ENCODE measurements at regions not wholly inside any gene's neighbourhood (a gene's known extent, or its start where the extent isn't known, plus 50 kb on each side); places are given as distances from the start of the nearest gene placed in this dataset.
A peak's percentile ranks its signal among the peaks of the same experiment; 100 is the strongest.

GRCh38 chr3:30970183-30970582 is 75.7 kb upstream of the GADL1 start:
- Histone ChIP-seq H3K27ac (no peak overlapping the region), H3K4me3 (no peak overlapping the region), H3K4me2 (no peak overlapping the region), H3K9me3 (no peaks in the 10 kb centered on the region), H3K4me1 (no peaks in the 10 kb centered on the region)
- WGBS (ENCODE audit: missing lambda C conversion rate) = 27% methylated on average over 2 of the region's 2 CpGs
- FAIRE-seq = no peak
- ATAC-seq = no peak; a peak in 1 of 6 replicates
- peak in 1 of 2 experiments; percentile 7 for DNase-seq (ENCODE audit: low read depth in 1 of 2, low spot score in 1 of 2)
- POLR2A ChIA-PET = no interaction called here
- CTCF ChIA-PET = no interaction called here
- TF ChIP-seq CHD4 (IDR thresholded peaks at IDR 0.05; ENCODE audit: borderline replicate concordance) (no peak), ZNF302 (CRISPR knock-in tag; IDR thresholded peaks at IDR 0.05) (no peak), CBX2 (IDR thresholded peaks at IDR 0.05; ENCODE audit: borderline replicate concordance, low read depth) (no peak), ZC3H11A (IDR thresholded peaks at IDR 0.05) (no peak), FOSL2 (IDR thresholded peaks at IDR 0.05) (no peak), FOSL2 (CRISPR knock-in tag; IDR thresholded peaks at IDR 0.05) (no peak), HOXB13 (CRISPR knock-in tag; IDR thresholded peaks at IDR 0.05; ENCODE audit: low read depth) (no peak), MAX (IDR thresholded peaks at IDR 0.05) (no peak), REST (IDR thresholded peaks at IDR 0.05) (no peak), GATA3 (IDR thresholded peaks at IDR 0.05; ENCODE audit: borderline replicate concordance) (no peak), HOXA7 (CRISPR knock-in tag; IDR thresholded peaks at IDR 0.05) (no peak), RNF2 (IDR thresholded peaks at IDR 0.05; ENCODE audit: borderline replicate concordance, low read depth) (no peak), NFE2L2 (conservative IDR thresholded peaks at IDR 0.05; ENCODE audit: low read length) (no peak), SMC3 (IDR thresholded peaks at IDR 0.05) (peak; percentile 35; the same call in 2 of the 3 replicates), CTCF (IDR thresholded peaks at IDR 0.05) (0 out of 3 replicates have a peak, but pooled peaks have one; percentile 15), CBX8 (IDR thresholded peaks at IDR 0.05) (no peak), BHLHE40 (IDR thresholded peaks at IDR 0.05; ENCODE audit: low read depth, low read length) (no peak), RAD21 (conservative IDR thresholded peaks at IDR 0.05 in 1 of 2, IDR thresholded peaks at IDR 0.05 in 1 of 2) (peak; percentile 35 to 36; a peak in 4 of 5 replicates), TFCP2L1 (CRISPR knock-in tag; IDR thresholded peaks at IDR 0.05) (no peak)
- TF ChIP-seq, protein P1, sequence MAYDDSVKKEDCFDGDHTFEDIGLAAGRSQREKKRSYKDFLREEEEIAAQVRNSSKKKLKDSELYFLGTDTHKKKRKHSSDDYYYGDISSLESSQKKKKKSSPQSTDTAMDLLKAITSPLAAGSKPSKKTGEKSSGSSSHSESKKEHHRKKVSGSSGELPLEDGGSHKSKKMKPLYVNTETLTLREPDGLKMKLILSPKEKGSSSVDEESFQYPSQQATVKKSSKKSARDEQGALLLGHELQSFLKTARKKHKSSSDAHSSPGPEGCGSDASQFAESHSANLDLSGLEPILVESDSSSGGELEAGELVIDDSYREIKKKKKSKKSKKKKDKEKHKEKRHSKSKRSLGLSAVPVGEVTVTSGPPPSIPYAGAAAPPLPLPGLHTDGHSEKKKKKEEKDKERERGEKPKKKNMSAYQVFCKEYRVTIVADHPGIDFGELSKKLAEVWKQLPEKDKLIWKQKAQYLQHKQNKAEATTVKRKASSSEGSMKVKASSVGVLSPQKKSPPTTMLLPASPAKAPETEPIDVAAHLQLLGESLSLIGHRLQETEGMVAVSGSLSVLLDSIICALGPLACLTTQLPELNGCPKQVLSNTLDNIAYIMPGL (CRISPR knock-in tag; IDR thresholded peaks at IDR 0.05; ENCODE audit: borderline replicate concordance) = no peak
- TF ChIP-seq, protein P2, sequence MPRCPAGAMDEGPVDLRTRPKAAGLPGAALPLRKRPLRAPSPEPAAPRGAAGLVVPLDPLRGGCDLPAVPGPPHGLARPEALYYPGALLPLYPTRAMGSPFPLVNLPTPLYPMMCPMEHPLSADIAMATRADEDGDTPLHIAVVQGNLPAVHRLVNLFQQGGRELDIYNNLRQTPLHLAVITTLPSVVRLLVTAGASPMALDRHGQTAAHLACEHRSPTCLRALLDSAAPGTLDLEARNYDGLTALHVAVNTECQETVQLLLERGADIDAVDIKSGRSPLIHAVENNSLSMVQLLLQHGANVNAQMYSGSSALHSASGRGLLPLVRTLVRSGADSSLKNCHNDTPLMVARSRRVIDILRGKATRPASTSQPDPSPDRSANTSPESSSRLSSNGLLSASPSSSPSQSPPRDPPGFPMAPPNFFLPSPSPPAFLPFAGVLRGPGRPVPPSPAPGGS (IDR thresholded peaks at IDR 0.05) = no peak
- TF ChIP-seq, protein P3, sequence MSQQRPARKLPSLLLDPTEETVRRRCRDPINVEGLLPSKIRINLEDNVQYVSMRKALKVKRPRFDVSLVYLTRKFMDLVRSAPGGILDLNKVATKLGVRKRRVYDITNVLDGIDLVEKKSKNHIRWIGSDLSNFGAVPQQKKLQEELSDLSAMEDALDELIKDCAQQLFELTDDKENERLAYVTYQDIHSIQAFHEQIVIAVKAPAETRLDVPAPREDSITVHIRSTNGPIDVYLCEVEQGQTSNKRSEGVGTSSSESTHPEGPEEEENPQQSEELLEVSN (IDR thresholded peaks at IDR 0.05; ENCODE audit: borderline replicate concordance, low read depth) = no peak

Measured in A549 (cell line).